Activated CD8-positive, alpha-beta T cell treated with anti-CD3 and anti-CD28 coated beads, Interleukin-2, amount 10 ng/mL, durations not matched to agents 7 days and 5 days (primary cell): ENCODE measurements at regions not wholly inside any gene's neighbourhood (a gene's known extent, or its start where the extent isn't known, plus 50 kb on each side); places are given as distances from the start of the nearest gene placed in this dataset.

Experiments used
- ATAC-seq: fragments of 150-1000 bp; cut with Tn5 transposase; one replicate; pipeline ENCODE4 v1.10.0; 2021; ENCODE audit warnings: moderate library complexity
- CTCF ChIA-PET: fragments of 350-600 bp; sonication (Branson Sonifier 250); formaldehyde crosslinking; loops from one replicate; lab custom pipeline; 2021; ENCODE audit warnings: antibody characterized with exemption; lab: Charles Lee
- POLR2A ChIA-PET: fragments of 350-600 bp; sonication (Branson Sonifier 250); formaldehyde crosslinking; loops from one replicate; lab custom pipeline; 2021; ENCODE audit warnings: antibody characterized with exemption; lab: Charles Lee
- DNase-seq: peaks from one replicate; pipeline ENCODE4 v3.0.0-alpha.2; 2020
- H3K27ac Mint-ChIP-seq: one replicate; pipeline ENCODE4 v1.8.0; 2021; ENCODE audit warnings: mild to moderate bottlenecking, mixed read lengths
- H3K27me3 Mint-ChIP-seq: one replicate; pipeline ENCODE4 v1.8.0; 2021; ENCODE audit warnings: low read depth, mixed read lengths
- H3K36me3 Mint-ChIP-seq: one replicate; pipeline ENCODE4 v1.8.0; 2021; ENCODE audit warnings: low read depth, mixed read lengths
- H3K4me1 Mint-ChIP-seq: one replicate; pipeline ENCODE4 v1.8.0; 2021; ENCODE audit warnings: low read depth, mixed read lengths
- H3K4me3 Mint-ChIP-seq: one replicate; pipeline ENCODE4 v1.8.0; 2021; ENCODE audit warnings: mild to moderate bottlenecking, mixed read lengths
- H3K9me3 Mint-ChIP-seq: one replicate; pipeline ENCODE4 v1.8.0; 2022; ENCODE audit warnings: mixed read lengths; ENCODE audit not compliant: insufficient read depth

DNA sequence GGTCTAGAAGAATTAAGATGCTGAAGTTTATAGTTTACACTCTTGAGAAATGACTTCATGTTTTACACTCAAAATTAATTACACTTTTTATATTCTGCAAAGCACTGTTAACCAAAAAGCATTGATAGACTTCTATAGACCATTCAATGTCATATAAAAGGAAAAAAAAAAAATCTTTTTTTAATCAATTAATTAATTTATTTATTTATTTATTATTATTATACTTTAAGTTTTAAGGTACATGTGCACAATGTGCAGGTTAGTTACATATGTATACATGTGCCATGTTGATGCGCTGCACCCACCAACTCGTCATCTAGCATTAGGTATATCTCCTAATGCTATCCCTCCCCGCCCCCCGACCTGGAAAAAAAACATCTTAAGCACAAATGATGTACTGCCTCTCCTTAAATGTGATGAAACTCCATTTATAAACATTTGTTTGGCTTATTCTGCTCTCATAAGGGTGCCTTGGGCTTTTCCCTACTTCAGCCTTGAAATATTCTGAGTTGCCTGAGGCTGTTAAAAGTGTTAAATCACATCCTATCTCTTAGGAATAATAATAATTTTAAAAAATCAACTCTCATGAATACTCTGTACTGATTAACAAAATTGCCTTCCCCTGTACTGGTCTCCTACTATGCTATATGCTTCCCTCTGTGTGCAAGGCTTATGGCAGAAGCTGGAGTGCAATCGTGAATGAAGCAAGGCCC, 466.9 kb downstream of the SOX2 start:
- H3K36me3 Mint-ChIP-seq, result no peaks in the 10 kb centered on the region
- no peak for DNase-seq
- CTCF ChIA-PET, result no interaction called here
- H3K4me3 Mint-ChIP-seq, result no peak overlapping the region
- no peak overlapping the region for H3K27ac Mint-ChIP-seq
- POLR2A ChIA-PET, result no interaction called here
- no peaks in the 10 kb centered on the region for H3K27me3 Mint-ChIP-seq
- ATAC-seq, result no peak
- H3K4me1 Mint-ChIP-seq, result no peaks in the 10 kb centered on the region
- no peaks in the 10 kb centered on the region for H3K9me3 Mint-ChIP-seq

DNA sequence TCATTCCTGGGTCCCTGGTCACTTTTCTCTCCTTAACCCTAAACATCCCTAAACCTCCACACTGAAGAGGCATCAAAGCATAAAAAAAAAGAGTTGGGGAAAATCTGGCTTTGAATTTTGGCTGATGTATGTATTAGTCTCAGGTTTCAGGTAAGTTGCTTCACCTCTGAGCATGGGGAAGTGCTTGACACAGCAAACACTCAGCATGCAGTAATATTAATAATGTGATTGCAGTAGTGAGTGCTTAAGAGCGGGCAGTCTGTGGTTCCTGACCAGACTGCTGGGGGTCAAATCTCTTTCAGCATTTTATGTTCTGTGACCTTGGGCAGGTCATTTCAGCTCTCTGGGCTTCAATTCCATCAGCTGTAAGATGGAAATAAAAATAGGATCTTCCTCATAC, 467.9 kb downstream of the SOX2 start:
- H3K27ac Mint-ChIP-seq, result no peak overlapping the region
- DNase-seq (no peak), ATAC-seq (no peak)
- CTCF ChIA-PET, result no interaction called here
- H3K4me3 Mint-ChIP-seq, result no peak overlapping the region
- no peaks in the 10 kb centered on the region for H3K9me3 Mint-ChIP-seq
- no peaks in the 10 kb centered on the region for H3K4me1 Mint-ChIP-seq
- no peaks in the 10 kb centered on the region for H3K36me3 Mint-ChIP-seq
- POLR2A ChIA-PET, result no interaction called here
- H3K27me3 Mint-ChIP-seq, result no peaks in the 10 kb centered on the region

DNA sequence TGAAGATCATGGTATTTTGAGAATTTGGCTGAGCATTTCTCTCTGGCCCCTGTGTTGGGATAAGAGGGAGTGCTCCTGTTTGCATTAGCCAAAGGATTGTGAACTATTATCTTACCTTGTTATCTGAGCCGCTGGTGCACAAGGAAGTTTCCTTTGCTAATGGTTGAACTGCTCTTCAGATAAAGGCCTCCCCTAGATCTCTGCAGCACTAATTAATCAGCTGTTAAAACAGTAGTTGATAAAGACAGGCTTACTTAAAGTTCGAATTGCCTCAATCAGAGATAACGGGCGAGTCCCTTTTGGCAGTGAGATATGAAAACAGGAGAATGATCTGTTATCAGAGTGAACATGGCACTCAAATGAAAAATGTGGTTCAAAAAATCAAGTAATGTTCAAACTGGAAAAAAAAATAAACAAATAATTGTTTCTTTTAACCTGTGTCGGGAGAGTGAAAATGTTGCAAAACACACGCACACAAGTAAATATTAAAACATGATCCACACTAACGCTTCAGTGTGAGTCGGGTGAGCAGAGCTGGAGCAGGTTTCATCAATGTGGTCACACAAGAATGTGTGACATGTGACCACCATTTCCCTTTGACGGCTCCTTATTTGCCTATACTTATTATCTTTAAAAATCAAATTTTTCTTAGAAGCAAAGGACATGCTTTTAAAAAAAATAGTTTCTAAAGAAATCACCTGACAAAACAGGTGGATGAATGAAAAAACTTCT, 469.1 kb downstream of the SOX2 start:
- no peak overlapping the region for H3K27ac Mint-ChIP-seq
- CTCF ChIA-PET, result no interaction called here
- no peaks in the 10 kb centered on the region for H3K9me3 Mint-ChIP-seq
- no peaks in the 10 kb centered on the region for H3K36me3 Mint-ChIP-seq
- no peak for DNase-seq
- POLR2A ChIA-PET, result no interaction called here
- no peak for ATAC-seq
- H3K4me1 Mint-ChIP-seq, result no peaks in the 10 kb centered on the region
- H3K27me3 Mint-ChIP-seq, result no peaks in the 10 kb centered on the region
- no peak overlapping the region for H3K4me3 Mint-ChIP-seq

DNA sequence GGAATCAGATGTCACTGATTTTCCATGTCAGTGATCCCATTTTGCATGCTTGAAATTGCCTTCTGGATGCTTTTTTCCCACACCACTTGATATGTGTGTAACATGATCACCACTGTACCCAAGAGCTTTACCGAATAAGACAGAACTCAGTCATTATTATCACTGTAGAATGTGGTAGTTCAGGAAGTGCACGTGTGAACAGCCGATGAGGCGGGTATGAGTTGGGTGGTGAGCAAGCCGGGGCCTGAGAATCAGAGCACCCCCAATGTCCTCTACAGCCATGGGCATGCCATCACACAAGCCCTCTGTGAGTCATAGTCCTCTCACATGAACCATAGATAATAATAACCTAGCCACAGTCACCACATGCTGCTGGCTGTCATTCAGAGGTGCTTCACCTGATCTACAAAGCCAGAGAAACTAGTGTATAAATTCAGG, 470.8 kb downstream of the SOX2 start:
- ATAC-seq, result no peak
- H3K9me3 Mint-ChIP-seq, result no peaks in the 10 kb centered on the region
- H3K36me3 Mint-ChIP-seq, result no peaks in the 10 kb centered on the region
- CTCF ChIA-PET, result no interaction called here
- no peaks in the 10 kb centered on the region for H3K27me3 Mint-ChIP-seq
- no peak for DNase-seq
- no peaks in the 10 kb centered on the region for H3K4me1 Mint-ChIP-seq
- POLR2A ChIA-PET, result no interaction called here
- no peak overlapping the region for H3K4me3 Mint-ChIP-seq
- H3K27ac Mint-ChIP-seq, result no peak overlapping the region

DNA sequence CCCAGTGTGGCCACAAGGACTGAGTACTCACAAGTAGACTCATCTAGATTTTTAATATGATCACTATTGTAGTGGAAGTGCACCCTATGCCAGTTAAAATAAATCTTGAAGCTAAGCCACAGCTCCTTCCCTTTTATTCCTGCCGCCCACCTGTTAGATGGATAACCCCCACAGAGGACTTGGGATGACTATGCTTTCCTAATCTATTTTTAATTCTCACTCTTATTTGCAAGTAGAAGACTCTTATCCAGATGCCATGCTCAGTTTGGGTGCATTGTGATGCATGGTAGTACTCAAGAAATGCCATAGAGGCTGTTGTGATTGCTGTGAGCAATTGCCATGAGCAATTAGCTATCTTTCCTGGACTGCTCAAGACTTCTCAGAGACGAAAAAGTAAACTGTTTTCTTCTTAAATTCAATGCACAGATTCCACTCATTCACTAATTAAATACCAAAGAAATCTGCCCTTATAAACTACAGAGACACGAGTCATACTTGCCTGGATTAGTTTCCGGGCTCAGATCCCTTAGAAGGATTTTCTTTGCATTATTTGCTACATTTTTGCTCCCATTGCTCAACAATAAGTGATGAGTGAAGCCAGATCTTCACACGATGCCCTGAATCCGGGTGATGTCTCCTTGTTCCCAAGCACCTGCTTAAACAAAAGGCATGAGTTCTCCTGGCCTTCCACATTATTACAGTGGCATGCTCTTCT, 472.1 kb downstream of the SOX2 start:
- ATAC-seq (no peak), DNase-seq (no peak)
- no peaks in the 10 kb centered on the region for H3K36me3 Mint-ChIP-seq
- H3K4me3 Mint-ChIP-seq, result no peak overlapping the region
- H3K27me3 Mint-ChIP-seq, result no peaks in the 10 kb centered on the region
- no peak overlapping the region for H3K27ac Mint-ChIP-seq
- no peaks in the 10 kb centered on the region for H3K4me1 Mint-ChIP-seq
- no peaks in the 10 kb centered on the region for H3K9me3 Mint-ChIP-seq
- CTCF ChIA-PET, result no interaction called here
- POLR2A ChIA-PET, result no interaction called here

DNA sequence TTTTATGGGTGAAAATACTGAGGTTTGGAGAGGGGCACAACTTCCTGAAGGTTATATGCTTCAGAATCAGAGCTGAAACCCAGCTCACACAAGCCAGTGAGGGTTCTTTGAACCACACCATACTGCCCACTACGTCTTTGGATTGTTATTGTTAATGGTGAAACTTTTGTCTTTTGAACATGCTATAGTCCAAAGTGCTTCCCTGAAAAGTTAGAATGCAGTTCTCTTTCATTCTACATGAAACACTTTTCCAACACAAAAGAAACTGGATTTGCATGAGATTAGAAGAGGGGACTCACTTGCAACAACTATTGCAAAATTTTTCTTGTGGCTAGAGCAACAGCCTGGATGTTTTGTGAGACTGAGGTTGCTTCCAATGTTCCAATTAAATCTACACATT, 473.6 kb downstream of the SOX2 start:
- no peaks in the 10 kb centered on the region for H3K9me3 Mint-ChIP-seq
- no peaks in the 10 kb centered on the region for H3K27me3 Mint-ChIP-seq
- ATAC-seq, result no peak
- ChIA-PET POLR2A (no interaction called here), CTCF (no interaction called here)
- no peak overlapping the region for H3K27ac Mint-ChIP-seq
- no peaks in the 10 kb centered on the region for H3K4me1 Mint-ChIP-seq
- no peak overlapping the region for H3K4me3 Mint-ChIP-seq
- H3K36me3 Mint-ChIP-seq, result no peaks in the 10 kb centered on the region
- no peak for DNase-seq

DNA sequence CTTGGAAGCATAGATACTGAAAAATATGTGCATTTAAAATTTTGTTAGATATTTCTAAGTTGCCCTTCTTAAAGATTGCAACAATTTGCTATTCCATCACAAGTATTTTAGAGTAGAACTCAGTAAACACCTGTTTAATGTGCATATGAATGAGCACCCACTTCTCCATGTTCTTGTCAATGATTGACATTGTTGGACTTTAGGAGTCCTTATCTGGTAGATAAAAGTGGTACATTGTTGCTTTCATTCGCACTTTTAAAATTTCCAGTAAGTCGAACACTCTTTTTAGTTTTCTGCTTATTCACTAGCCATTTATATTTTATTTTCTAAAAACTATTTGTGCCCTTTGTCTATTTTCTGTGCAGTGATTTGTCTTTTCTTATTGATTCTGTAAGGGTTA, 478.3 kb downstream of the SOX2 start:
- no peaks in the 10 kb centered on the region for H3K4me1 Mint-ChIP-seq
- H3K27ac Mint-ChIP-seq, result no peak overlapping the region
- ChIA-PET CTCF (no interaction called here), POLR2A (no interaction called here)
- ATAC-seq, result no peak
- H3K27me3 Mint-ChIP-seq, result no peaks in the 10 kb centered on the region
- H3K9me3 Mint-ChIP-seq, result no peaks in the 10 kb centered on the region
- no peak for DNase-seq
- no peak overlapping the region for H3K4me3 Mint-ChIP-seq
- no peaks in the 10 kb centered on the region for H3K36me3 Mint-ChIP-seq

DNA sequence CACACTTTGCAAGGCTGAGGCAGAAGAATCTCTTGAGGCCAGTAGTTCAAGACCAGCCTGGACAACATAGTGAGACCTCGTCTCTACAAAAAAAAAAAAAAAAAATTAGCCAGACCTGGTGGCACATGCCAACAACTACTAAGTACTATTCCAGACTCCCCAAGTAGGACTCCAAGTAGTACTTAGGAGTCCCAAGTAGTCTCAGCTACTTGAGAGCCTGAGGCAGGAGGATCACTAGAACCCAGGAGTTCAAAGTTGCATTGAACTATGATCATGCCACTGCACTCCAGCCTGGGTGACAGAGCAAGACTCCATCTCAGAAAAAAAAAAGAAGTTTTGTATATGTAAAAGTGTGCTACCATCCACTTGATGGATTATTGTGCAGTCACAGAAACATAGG, 486.6 kb downstream of the SOX2 start:
- CTCF ChIA-PET, result no interaction called here
- Mint-ChIP-seq H3K9me3 (no peaks in the 10 kb centered on the region), H3K4me3 (no peak overlapping the region), H3K36me3 (no peaks in the 10 kb centered on the region), H3K4me1 (no peaks in the 10 kb centered on the region), H3K27ac (no peak overlapping the region), H3K27me3 (no peaks in the 10 kb centered on the region)
- no peak for DNase-seq
- POLR2A ChIA-PET, result no interaction called here
- no peak for ATAC-seq

DNA sequence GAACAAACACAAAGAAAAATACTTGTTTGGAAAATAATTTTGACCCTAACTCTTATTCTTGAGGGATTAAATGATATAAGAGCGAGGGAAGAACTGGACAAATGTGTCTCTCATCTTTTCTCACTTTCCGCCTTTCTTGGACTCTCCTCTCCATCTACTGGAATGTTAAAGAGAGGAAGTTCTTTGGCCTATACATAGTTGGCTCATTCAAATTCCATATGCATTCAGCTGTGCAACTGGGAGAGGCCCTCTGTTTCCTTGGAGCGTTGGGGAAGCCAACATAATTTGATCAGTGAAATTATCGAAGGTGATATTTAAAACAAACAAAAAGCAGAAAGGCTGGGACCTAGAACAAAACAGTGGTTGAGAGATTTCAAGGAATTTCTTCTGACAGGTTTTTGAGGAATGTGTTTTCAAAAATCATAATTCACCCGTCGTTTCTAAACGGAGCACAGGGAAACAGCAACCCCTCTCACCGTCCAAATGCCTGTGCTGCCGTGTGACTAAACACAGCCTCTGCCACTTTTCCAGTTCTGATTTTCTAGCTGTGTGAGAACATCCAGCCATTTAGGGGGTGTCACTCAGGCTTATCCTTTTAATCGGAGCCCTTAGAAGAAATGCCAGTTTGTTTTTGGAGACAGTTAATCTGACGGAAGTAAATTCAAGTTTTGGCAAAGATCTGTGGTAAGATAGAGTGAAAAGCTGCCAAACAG, 489.9 kb downstream of the SOX2 start:
- ChIA-PET POLR2A (no interaction called here), CTCF (no interaction called here)
- no peaks in the 10 kb centered on the region for H3K36me3 Mint-ChIP-seq
- no peak for DNase-seq
- H3K27ac Mint-ChIP-seq, result no peak overlapping the region
- no peak overlapping the region for H3K4me3 Mint-ChIP-seq
- ATAC-seq, result no peak
- no peaks in the 10 kb centered on the region for H3K9me3 Mint-ChIP-seq
- no peaks in the 10 kb centered on the region for H3K27me3 Mint-ChIP-seq
- H3K4me1 Mint-ChIP-seq, result no peaks in the 10 kb centered on the region

DNA sequence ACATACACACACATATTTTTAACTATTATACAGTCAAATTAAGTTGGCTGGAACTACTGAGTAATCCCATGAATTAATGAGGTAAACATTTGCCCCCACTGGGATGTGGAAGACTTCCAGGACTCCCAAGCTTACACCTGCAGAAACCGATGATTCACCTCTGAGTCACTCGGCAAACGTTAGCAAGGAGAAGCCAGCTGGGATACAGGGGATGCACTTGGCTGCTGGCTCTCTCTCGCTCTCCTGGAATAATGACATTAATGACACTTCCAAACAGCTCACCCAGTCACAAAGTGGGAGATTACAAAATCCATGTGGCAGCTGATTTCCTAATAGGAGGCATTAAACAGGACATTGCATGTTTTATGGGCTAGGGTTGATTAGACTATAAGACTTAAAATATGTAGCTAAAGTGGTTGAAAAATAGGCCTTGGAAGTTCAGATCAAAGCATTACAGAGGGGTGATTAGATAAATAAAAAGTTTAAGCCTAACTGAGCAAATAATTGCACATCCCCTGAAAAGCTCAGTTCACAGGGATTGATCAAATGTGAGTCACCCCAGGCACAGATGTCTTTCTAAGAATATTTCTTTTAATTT, 500.9 kb downstream of the SOX2 start:
- H3K27me3 Mint-ChIP-seq, result no peaks in the 10 kb centered on the region
- ChIA-PET CTCF (no interaction called here), POLR2A (no interaction called here)
- DNase-seq, result no peak
- no peak for ATAC-seq
- H3K4me1 Mint-ChIP-seq, result no peaks in the 10 kb centered on the region
- no peak overlapping the region for H3K4me3 Mint-ChIP-seq
- no peak overlapping the region for H3K27ac Mint-ChIP-seq
- no peaks in the 10 kb centered on the region for H3K9me3 Mint-ChIP-seq
- H3K36me3 Mint-ChIP-seq, result no peaks in the 10 kb centered on the region

DNA sequence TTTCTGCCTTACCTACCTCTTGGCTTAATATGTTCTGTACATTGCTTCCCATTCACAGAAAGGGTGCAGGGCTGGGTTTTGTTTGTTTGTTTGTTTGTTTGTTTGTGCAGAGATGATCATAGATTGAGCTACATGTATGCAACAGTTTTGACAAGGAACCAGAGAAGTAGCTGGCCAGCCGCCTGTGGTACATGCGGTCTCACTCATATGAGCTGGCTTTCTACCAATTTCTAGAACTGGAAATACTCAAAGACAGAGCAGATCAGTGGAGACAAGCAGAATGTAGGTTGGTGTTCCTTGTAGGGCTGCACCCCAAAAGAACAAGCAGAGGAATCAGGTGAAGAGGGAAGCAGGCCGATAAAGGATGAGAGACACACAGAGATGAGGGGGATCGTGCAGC, 502.7 kb downstream of the SOX2 start:
- Mint-ChIP-seq H3K27ac (no peak overlapping the region), H3K9me3 (no peaks in the 10 kb centered on the region), H3K27me3 (no peaks in the 10 kb centered on the region), H3K4me3 (no peak overlapping the region), H3K36me3 (no peaks in the 10 kb centered on the region), H3K4me1 (no peaks in the 10 kb centered on the region)
- CTCF ChIA-PET, result interaction anchor here (0.6 kb wide), 1 partner anchor 83 kb away, joined by 3 read pairs; no protein-coding TSS in a partner anchor
- DNase-seq, result no peak
- no peak for ATAC-seq
- POLR2A ChIA-PET, result no interaction called here
